Colonic mucosa (tissue), 4 donors: ENCODE measurements at regions not wholly inside any gene's neighbourhood (a gene's known extent, or its start where the extent isn't known, plus 50 kb on each side); places are given as distances from the start of the nearest gene placed in this dataset.

Experiments used
- DNase-seq: peaks from one replicate; pipeline ENCODE4 v3.0.0-alpha.2; 2020
- H3K27ac ChIP-seq: fragments of 200-600 bp; one replicate; pipeline ENCODE4 v1.8.0; 2021
- H3K27me3 ChIP-seq: fragments of 200-600 bp; one replicate; pipeline ENCODE4 v1.8.0; 2021
- H3K36me3 ChIP-seq: fragments of 200-600 bp; one replicate; pipeline ENCODE4 v1.8.0; 2021
- H3K4me1 ChIP-seq: fragments of 200-600 bp; one replicate; pipeline ENCODE4 v1.8.0; 2021; ENCODE audit warnings: mild to moderate bottlenecking
- H3K4me3 ChIP-seq: fragments of 200-600 bp; one replicate; pipeline ENCODE4 v1.8.0; 2021
- H3K9ac ChIP-seq, 2 donors: one replicate each; pipeline ENCODE4 v1.7.0; 2013; ENCODE audit warnings: control low read depth in 2 of 2, low read depth in 2 of 2, low read length in 2 of 2
- H3K9me3 ChIP-seq: fragments of 200-600 bp; one replicate; pipeline ENCODE4 v1.8.0; 2021
- intact Hi-C: fragments of 100-400 bp; cut with DNase I; formaldehyde crosslinking; loops from one replicate; pipeline ENCODE4 v1.14.1; 2022
- TF ChIP-seq, protein P1 (sequence below): fragments of 200-600 bp; IDR thresholded peaks from one replicate; pipeline ENCODE4 v1.8.0; 2022; ENCODE audit warnings: antibody characterized with exemption, mild to moderate bottlenecking
- donor health status: healthy.
- donor health status: DM: no; HTN: no; CAD: no.
- donor health status: DM: no; HTN: no; CAD: no.

GRCh38 chr1:47505267-47505666 is 67.4 kb downstream of the FOXD2 start:
- H3K27ac ChIP-seq: no peak overlapping the region
- H3K9me3 ChIP-seq: no peaks in the 10 kb centered on the region
- TF ChIP-seq, protein P1, sequence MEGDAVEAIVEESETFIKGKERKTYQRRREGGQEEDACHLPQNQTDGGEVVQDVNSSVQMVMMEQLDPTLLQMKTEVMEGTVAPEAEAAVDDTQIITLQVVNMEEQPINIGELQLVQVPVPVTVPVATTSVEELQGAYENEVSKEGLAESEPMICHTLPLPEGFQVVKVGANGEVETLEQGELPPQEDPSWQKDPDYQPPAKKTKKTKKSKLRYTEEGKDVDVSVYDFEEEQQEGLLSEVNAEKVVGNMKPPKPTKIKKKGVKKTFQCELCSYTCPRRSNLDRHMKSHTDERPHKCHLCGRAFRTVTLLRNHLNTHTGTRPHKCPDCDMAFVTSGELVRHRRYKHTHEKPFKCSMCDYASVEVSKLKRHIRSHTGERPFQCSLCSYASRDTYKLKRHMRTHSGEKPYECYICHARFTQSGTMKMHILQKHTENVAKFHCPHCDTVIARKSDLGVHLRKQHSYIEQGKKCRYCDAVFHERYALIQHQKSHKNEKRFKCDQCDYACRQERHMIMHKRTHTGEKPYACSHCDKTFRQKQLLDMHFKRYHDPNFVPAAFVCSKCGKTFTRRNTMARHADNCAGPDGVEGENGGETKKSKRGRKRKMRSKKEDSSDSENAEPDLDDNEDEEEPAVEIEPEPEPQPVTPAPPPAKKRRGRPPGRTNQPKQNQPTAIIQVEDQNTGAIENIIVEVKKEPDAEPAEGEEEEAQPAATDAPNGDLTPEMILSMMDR: no peak
- H3K36me3 ChIP-seq: no peaks in the 10 kb centered on the region
- no peaks in the 10 kb centered on the region for H3K4me1 ChIP-seq
- H3K9ac ChIP-seq: no peak overlapping the region
- H3K4me3 ChIP-seq: no peak overlapping the region
- intact Hi-C loops: no loop called here
- peaks cover 8% of the 10 kb centered on the region for H3K27me3 ChIP-seq
- no peak for DNase-seq

DNA sequence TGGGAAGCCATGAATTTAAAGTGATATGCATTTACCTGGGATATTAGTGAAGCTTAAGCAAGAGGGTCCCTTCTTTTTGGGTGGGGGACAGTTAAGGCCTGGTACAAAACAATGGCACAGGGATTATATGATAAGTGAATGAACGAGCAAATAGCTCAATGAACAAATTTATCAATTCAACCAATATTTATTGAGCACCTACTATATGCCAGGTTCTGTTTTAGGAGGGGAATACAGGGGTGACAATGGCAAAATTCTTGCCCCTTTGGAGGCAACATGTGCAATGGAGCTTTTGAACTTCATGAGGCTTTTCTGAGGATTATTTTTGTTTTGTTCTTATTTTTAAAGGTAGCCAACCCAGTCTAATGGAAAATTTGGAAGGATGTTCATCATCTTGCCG is 68.2 kb downstream of the FOXD2 start:
- H3K27ac ChIP-seq: no peak overlapping the region
- H3K36me3 ChIP-seq: no peaks in the 10 kb centered on the region
- DNase-seq: no peak
- no peaks in the 10 kb centered on the region for H3K9me3 ChIP-seq
- H3K4me3 ChIP-seq: no peak overlapping the region
- TF ChIP-seq, protein P1: no peak
- intact Hi-C loops: no loop called here
- H3K9ac ChIP-seq: no peak overlapping the region
- H3K4me1 ChIP-seq: no peaks in the 10 kb centered on the region
- peaks cover 8% of the 10 kb centered on the region for H3K27me3 ChIP-seq

DNA sequence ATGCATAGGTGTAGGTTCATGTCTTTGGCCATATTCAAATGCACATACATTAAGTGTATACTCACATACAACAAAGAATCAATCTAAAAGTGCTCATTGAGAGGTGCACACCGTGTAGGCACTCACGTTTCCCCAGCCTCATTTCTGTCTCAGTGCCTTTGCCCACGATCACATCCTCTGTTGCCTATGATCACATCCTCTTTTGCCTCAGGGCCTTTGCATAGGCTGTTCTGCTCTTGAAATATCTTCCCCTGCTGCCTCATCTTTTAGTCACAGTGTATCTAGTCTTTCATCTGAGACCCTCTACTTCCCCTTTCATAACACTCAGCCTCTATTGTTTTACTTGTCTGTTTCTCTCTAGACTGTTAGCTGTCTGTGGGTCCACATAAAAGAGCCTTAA is 69.3 kb downstream of the FOXD2 start:
- no peaks in the 10 kb centered on the region for H3K36me3 ChIP-seq
- peaks cover 8% of the 10 kb centered on the region for H3K27me3 ChIP-seq
- H3K27ac ChIP-seq: no peak overlapping the region
- H3K4me3 ChIP-seq: no peak overlapping the region
- no peak for DNase-seq
- TF ChIP-seq, protein P1: no peak
- no peaks in the 10 kb centered on the region for H3K4me1 ChIP-seq
- intact Hi-C loops: no loop called here
- H3K9me3 ChIP-seq: no peaks in the 10 kb centered on the region
- H3K9ac ChIP-seq: no peak overlapping the region

- Histone ChIP-seq H3K27ac (peak overlapping the region; percentile 54), H3K9ac (peak overlapping the region; percentile 46 to 67), H3K27me3 (peaks cover 8% of the 10 kb centered on the region), H3K4me3 (peak overlapping the region; percentile 50), H3K36me3 (no peaks in the 10 kb centered on the region), H3K9me3 (no peaks in the 10 kb centered on the region), H3K4me1 (no peaks in the 10 kb centered on the region)
- TF ChIP-seq, protein P1: no peak
- DNase-seq: peak; percentile 64
- intact Hi-C loops: no loop called here
These were observed 70.2 kb downstream of the FOXD2 start for GRCh38 chr1:47507881-47508701.

DNA sequence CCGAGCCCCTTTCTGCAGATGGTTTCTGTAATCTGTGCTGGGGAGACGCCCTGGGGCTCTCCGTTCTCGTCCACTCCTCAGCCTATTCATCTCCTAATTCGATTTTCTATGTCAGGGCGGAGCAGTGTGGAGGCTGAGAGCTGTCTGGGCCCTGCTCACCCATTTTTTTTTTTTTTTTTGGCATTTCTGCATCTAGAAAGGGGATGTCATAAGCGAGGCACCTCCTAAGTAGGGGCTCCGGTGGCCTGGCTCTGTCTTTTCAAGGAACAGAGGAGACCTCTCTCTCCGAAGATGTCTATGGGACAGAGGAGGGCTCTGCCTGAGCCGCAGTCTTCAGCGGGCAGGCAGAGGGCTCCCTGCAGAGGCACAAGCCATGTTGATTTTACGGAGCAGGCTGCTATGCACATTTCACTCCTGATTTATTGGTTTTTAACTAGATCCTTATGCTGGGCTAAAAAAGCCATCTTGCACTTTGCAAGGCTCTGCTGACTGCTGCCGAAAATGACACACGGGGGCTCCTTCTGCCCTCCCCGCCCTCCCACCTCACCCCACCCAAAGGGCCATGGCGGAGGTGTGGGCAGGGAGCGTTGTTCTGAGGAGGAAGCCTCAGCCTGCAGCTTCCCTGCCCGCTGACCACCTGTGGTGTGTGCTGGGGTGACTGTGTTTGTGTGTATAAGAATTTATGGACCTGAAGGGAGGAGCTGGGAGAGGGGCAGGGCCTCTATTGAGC is 71.0 kb downstream of the FOXD2 start:
- intact Hi-C loops: no loop called here
- no peaks in the 10 kb centered on the region for H3K4me1 ChIP-seq
- peak overlapping the region; percentile 16 to 67 for H3K9ac ChIP-seq
- no peaks in the 10 kb centered on the region for H3K9me3 ChIP-seq
- no peaks in the 10 kb centered on the region for H3K36me3 ChIP-seq
- TF ChIP-seq, protein P1: no peak
- H3K27ac ChIP-seq: peak overlapping the region; percentile 54
- peaks cover 8% of the 10 kb centered on the region for H3K27me3 ChIP-seq
- peak overlapping the region; percentile 50 for H3K4me3 ChIP-seq
- peak; percentile 75 for DNase-seq
